Cardiac fibroblast (primary cell): ENCODE measurements at regions not wholly inside any gene's neighbourhood (a gene's known extent, or its start where the extent isn't known, plus 50 kb on each side); places are given as distances from the start of the nearest gene placed in this dataset.

Experiments used
- DNase-seq, 2 donors: peaks; one replicate each; pipeline versions ENCODE4 v3.0.0 to v3.0.0-alpha.2; 2010; ENCODE audit warnings: low read depth in 2 of 2
- H3K4me3 ChIP-seq, 2 donors: replicated peaks in 1 of 2; 1 replicate in 1 of 2; 2 replicates in 1 of 2; pipeline ENCODE4 v1.5.1; 2011; ENCODE audit warnings: low read depth in 2 of 2, low read length in 2 of 2, mild to moderate bottlenecking in 2 of 2, moderate library complexity in 1 of 2
- TF ChIP-seq, protein P1 (sequence below): IDR thresholded peaks from one replicate; pipeline ENCODE4 v1.5.1; 2011; ENCODE audit warnings: low read depth, mild to moderate bottlenecking, low read length, inconsistent platforms

DNA sequence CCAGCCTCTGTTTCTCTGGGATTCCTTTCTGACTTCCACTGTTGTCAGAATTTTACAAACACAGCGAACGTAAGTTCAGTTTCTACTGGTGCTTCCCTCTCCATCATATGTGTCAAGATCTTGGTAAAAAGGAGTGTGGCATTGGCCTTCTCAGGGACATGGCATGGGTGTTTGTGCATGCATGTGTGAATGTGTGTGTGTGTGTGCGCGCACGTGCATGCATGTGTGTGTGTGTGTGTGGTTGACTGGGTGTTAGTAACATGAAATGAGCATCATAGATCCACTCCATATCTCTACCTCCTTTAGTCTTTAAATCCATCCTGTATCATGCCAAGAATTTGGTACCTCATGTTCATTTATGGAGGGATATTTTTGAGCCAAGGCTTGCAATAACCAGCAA, 411.3 kb downstream of the NPHP4 start:
- no peak overlapping the region for H3K4me3 ChIP-seq
- no peak for DNase-seq
- TF ChIP-seq, protein P1, sequence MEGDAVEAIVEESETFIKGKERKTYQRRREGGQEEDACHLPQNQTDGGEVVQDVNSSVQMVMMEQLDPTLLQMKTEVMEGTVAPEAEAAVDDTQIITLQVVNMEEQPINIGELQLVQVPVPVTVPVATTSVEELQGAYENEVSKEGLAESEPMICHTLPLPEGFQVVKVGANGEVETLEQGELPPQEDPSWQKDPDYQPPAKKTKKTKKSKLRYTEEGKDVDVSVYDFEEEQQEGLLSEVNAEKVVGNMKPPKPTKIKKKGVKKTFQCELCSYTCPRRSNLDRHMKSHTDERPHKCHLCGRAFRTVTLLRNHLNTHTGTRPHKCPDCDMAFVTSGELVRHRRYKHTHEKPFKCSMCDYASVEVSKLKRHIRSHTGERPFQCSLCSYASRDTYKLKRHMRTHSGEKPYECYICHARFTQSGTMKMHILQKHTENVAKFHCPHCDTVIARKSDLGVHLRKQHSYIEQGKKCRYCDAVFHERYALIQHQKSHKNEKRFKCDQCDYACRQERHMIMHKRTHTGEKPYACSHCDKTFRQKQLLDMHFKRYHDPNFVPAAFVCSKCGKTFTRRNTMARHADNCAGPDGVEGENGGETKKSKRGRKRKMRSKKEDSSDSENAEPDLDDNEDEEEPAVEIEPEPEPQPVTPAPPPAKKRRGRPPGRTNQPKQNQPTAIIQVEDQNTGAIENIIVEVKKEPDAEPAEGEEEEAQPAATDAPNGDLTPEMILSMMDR, result no peak

DNA sequence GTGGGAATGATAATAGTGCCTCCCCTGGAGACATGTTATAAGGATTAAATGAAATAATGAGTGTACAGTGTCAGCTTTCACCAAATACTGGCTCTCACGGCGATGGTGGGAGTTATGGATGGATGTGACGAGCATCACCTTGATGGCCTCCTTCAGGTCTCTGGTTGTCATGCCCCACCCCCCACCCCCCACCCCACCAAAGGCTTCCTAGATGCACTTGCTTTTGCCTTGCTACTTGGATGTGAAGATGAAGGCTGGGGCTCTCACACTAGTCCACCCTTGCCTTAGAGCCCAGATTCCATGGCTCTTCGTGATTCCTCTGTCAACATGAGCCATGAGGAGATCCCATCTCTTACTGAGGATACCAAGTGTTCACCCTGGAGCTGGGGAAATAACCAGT, 412.3 kb downstream of the NPHP4 start:
- H3K4me3 ChIP-seq, result no peak overlapping the region
- DNase-seq, result no peak
- TF ChIP-seq, protein P1, result no peak

DNA sequence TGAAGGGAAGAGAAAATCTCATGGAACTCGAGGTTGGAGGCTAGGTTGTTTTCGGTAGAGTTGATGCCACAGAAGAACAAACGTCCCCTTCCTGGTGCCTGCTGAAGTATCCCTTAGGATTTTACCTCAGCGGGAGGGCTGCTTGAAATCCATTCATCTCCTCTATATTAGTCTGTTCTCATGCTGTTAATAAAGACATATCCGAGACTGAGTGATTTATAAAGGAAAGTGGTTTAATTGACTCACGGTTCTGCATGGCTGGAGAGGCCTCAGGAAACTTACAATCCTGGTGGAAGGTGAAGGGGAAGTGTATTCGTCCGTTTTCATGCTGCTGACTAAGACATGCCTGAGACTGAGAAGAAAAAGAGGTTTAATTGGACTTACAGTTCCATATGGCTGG, 413.5 kb downstream of the NPHP4 start:
- H3K4me3 ChIP-seq, result no peak overlapping the region
- TF ChIP-seq, protein P1, result no peak
- no peak for DNase-seq

DNA sequence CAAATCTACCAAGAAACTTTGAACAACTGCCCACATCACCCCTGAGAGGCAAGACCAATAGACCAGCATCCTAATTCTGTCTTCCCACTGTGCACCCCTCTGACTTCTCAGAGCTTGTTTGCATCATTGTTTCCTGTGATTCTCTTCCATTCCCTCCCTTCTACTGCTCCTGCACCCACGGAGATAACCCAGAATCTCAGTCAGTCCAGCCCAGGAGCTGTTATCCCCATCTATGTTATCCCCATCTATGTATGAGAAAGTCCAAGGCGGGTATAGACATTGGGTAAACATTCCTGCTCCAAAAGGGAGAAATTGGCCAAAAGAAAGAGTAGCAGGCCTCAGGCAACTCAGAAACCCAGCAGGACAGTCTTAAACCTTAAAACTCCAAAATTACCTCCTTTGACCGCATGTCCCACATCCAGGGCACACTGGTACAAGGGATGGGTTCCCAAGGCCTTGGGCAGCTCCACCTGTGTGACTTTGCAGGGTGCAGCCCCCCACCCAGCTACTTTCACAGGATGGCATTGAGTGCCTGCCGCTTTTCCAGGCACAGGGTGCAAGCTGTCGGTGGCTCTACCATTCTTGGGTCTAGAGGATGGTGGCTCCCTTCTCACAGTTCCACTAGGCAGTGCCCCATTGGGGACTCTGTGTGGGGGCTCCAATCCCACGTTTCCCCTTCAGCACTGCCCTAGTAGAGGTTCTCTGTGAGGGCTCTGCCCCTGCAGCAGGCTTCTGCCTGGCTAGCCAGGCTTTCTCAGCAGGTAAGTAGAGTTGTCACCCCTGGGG, 414.8 kb downstream of the NPHP4 start:
- DNase-seq, result no peak
- TF ChIP-seq, protein P1, result no peak

DNA sequence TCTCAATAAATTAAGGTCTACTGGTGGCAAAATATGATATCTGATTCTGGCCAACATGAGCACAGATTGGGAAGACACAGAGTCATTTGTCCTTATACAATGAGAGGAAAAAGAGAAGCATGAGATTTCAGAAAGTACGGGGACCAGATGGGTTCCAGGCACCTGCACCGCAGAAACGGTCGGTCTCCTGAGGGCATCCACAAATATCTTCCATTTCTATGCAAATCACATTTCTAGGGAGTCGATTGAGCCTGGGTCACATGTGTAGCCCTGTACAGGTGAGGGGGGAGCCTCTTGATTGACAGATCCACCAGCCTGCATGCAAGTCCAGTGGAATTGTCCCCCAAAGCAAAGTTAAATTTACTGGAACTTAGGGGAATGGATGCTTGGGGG, 415.6 kb downstream of the NPHP4 start:
- no peak overlapping the region for H3K4me3 ChIP-seq
- TF ChIP-seq, protein P1, result no peak
- no peak for DNase-seq

More for the DNA sequence above, 414.8 kb downstream of the NPHP4 start:
- H3K4me3 ChIP-seq, result no peak overlapping the region

DNA sequence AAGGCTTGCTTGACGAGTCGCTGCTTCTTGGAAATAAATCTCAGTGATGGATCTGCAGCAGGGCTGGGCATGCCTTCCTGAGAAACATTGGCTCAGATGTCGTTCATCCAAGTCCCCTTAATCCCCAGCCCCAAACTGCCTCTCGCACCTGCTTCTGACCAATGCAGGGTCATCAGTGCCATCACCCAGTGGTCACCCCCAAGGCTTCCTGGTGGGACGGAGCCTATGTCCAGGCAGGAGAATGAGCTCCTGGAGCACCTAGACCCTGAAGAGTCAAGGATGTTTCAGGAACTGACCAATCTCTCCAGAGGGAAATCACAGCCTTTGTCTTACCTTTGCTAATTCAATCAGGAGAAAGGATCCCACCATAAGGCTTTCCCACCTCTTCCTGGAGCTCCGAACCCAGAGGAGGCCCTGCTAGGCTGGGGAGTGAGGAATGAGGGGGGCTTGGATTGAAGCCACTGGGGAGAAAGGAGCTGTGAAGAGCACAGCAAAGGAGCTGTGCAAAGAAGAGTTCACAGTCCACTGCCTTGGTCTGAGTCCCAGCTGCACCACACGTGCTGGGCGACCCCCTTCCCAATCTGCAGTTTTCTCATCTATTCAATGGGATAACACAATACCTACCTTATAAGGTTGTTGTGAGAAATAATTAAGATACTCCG, 416.1 kb downstream of the NPHP4 start:
- TF ChIP-seq, protein P1, result no peak
- no peak overlapping the region for H3K4me3 ChIP-seq
- DNase-seq, result no peak
